Ishikawa (cell line): ENCODE measurements at regions not wholly inside any gene's neighbourhood (a gene's known extent, or its start where the extent isn't known, plus 50 kb on each side); places are given as distances from the start of the nearest gene placed in this dataset.

Experiments used
- CEBPB ChIP-seq: IDR thresholded peaks from 2 replicates; pipeline ENCODE4 v1.6.1; 2012
- CREB1 ChIP-seq: IDR thresholded peaks from 2 replicates; pipeline ENCODE4 v1.6.1; 2012; ENCODE audit warnings: low read depth
- EGR1 ChIP-seq: IDR thresholded peaks from 2 replicates; pipeline ENCODE4 v1.6.1; 2012
- EP300 ChIP-seq: IDR thresholded peaks from 2 replicates; pipeline ENCODE4 v1.6.1; 2012; ENCODE audit warnings: borderline replicate concordance
- FOXM1 ChIP-seq: IDR thresholded peaks from 2 replicates; pipeline ENCODE4 v1.6.1; 2012; ENCODE audit warnings: low read depth, borderline replicate concordance
- NFIC ChIP-seq: IDR thresholded peaks from 2 replicates; pipeline ENCODE4 v1.6.1; 2012
- RAD21 ChIP-seq: IDR thresholded peaks from 2 replicates; pipeline ENCODE4 v1.6.1; 2012; ENCODE audit warnings: low read depth
- TAF1 ChIP-seq: IDR thresholded peaks from 2 replicates; pipeline ENCODE4 v1.6.1; 2012; ENCODE audit warnings: low read depth, mild to moderate bottlenecking
- TCF12 ChIP-seq: IDR thresholded peaks from 2 replicates; pipeline ENCODE4 v1.6.1; 2012; ENCODE audit warnings: low read depth
- TEAD4 ChIP-seq: IDR thresholded peaks from 2 replicates; pipeline ENCODE4 v1.6.1; 2012
- YY1 ChIP-seq: IDR thresholded peaks from 2 replicates; pipeline ENCODE4 v1.6.1; 2012; ENCODE audit warnings: low read depth
- ZBTB7A ChIP-seq: IDR thresholded peaks from 2 replicates; pipeline ENCODE4 v1.6.1; 2012; ENCODE audit warnings: low read depth
- TF ChIP-seq, protein P1 (sequence below): IDR thresholded peaks from 2 replicates; pipeline ENCODE4 v1.6.1; 2012; ENCODE audit warnings: low read depth, mild to moderate bottlenecking
- TF ChIP-seq, protein P2 (sequence below): IDR thresholded peaks from 2 replicates; pipeline ENCODE4 v1.6.1; 2012
- TF ChIP-seq, protein P3 (sequence below): IDR thresholded peaks from 2 replicates; pipeline ENCODE4 v1.6.1; 2012

DNA sequence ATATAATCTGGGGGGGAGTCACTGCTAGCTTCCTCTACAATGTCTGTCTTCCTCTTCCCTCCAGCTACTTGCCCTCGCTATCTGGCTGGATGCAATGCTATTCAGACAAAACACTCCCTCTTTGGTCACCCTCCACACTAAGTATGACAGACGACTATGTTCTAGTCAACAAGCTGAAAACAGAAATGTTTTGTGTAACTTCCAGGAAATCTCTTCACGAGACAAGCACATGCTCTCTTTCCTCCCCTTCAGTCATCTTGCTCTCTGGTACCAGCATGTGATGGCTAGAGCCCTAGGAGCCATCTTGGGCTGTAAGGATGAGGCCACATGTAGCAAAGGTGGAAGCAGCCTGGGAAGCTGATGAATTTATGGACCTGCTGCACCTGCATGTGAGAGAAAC lies 151.3 kb downstream of the ARRDC4 start:
- TF ChIP-seq FOXM1 (no peak), TCF12 (no peak), RAD21 (no peak), CEBPB (no peak), NFIC (no peak), YY1 (no peak), ZBTB7A (no peak)
- TF ChIP-seq, protein P1, sequence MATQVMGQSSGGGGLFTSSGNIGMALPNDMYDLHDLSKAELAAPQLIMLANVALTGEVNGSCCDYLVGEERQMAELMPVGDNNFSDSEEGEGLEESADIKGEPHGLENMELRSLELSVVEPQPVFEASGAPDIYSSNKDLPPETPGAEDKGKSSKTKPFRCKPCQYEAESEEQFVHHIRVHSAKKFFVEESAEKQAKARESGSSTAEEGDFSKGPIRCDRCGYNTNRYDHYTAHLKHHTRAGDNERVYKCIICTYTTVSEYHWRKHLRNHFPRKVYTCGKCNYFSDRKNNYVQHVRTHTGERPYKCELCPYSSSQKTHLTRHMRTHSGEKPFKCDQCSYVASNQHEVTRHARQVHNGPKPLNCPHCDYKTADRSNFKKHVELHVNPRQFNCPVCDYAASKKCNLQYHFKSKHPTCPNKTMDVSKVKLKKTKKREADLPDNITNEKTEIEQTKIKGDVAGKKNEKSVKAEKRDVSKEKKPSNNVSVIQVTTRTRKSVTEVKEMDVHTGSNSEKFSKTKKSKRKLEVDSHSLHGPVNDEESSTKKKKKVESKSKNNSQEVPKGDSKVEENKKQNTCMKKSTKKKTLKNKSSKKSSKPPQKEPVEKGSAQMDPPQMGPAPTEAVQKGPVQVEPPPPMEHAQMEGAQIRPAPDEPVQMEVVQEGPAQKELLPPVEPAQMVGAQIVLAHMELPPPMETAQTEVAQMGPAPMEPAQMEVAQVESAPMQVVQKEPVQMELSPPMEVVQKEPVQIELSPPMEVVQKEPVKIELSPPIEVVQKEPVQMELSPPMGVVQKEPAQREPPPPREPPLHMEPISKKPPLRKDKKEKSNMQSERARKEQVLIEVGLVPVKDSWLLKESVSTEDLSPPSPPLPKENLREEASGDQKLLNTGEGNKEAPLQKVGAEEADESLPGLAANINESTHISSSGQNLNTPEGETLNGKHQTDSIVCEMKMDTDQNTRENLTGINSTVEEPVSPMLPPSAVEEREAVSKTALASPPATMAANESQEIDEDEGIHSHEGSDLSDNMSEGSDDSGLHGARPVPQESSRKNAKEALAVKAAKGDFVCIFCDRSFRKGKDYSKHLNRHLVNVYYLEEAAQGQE: no peak

DNA sequence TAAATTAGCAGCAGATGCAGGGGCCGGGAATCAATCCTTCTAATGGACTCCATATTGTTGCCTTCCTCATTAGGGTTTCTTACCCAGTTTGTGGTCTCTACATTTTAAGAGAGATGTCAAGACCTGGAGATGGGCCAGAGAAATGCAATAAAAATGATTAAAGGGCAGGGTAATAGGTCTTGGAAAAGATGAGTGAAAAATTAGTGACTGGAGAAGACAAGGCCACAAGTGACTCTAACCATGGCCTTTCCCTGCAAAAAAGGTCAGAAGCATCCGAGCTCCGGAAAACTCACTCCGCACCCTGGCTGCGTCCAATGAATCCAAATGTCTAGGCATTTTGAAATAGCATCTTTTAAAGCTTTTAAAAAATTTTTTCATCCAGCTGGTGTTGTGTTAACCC lies 152.8 kb downstream of the ARRDC4 start:
- TF ChIP-seq FOXM1: no peak
- TF ChIP-seq CREB1: no peak
- TF ChIP-seq YY1: no peak
- no peak for TF ChIP-seq TAF1
- TF ChIP-seq EP300: no peak
- TF ChIP-seq, protein P2, sequence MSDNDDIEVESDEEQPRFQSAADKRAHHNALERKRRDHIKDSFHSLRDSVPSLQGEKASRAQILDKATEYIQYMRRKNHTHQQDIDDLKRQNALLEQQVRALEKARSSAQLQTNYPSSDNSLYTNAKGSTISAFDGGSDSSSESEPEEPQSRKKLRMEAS: no peak

DNA sequence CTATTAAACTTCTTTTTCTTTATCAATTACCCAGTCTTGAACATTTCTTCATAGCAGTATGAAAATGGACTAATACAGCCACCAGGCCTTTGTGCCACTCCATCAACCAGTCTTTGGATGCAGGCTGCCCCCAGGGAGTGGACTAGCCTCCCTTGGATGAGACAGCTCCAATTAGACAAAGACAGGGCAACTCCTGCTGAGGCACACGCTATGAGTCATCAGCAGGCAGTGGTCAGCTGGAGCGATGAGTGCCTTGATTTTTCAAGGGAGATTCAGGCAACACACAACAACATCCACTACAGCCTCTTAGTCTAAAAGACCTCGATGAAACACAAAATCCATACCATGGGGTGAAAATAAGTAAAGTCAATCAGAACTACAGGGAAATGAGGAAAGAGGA lies 160.1 kb downstream of the ARRDC4 start:
- TF ChIP-seq CEBPB: no peak
- no peak for TF ChIP-seq TCF12
- no peak for TF ChIP-seq RAD21
- TF ChIP-seq YY1: no peak
- TF ChIP-seq, protein P1: no peak
- no peak for TF ChIP-seq EP300
- TF ChIP-seq CREB1: no peak
- no peak for TF ChIP-seq TAF1
- TF ChIP-seq, protein P2: no peak
- no peak for TF ChIP-seq NFIC
- TF ChIP-seq, protein P3, sequence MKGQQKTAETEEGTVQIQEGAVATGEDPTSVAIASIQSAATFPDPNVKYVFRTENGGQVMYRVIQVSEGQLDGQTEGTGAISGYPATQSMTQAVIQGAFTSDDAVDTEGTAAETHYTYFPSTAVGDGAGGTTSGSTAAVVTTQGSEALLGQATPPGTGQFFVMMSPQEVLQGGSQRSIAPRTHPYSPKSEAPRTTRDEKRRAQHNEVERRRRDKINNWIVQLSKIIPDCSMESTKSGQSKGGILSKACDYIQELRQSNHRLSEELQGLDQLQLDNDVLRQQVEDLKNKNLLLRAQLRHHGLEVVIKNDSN: no peak

DNA sequence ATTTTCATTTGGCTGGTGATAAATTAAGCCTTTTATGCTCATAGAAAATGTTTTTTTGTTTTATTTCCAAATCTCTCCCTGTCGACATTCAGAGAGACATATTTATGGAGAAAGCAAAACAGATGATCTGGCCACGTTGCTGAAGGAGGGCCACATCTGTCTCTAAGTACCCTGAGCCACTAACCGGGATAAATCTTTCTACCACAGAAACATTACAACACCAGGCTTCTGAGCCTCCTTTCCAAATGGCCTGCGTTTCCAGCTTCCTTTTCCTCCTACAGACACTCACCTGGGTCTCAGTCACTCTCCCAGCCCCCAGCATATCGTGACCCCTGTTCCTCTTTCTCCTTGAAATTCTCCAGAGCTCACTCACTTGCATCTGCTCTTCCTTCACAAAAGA lies 161.0 kb downstream of the ARRDC4 start:
- no peak for TF ChIP-seq CREB1

DNA sequence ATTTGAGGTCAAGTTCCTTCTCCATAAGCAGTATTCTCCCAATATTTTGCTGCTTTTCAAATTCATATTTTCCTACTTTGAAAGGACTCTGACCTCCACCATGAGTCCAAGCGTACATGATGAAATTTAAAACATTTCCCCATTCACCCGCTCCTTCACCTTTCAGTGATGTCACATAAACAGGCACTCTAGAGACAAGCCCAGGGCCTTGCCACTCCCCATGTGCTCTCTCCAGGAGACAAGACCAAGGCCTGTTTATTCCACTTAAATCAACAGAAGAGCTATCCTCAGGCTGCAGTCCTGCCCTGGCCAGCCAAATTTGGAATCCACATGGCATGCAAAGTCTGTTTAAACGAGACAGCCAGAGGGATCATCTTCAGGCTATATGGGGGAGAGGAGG lies 161.5 kb downstream of the ARRDC4 start:
- TF ChIP-seq TAF1: no peak
- TF ChIP-seq NFIC: no peak
- TF ChIP-seq, protein P3: no peak
- no peak for TF ChIP-seq CREB1
- no peak for TF ChIP-seq YY1
- no peak for TF ChIP-seq TCF12
- no peak for TF ChIP-seq CEBPB
- TF ChIP-seq, protein P1: no peak
- no peak for TF ChIP-seq TEAD4
- TF ChIP-seq FOXM1: no peak

DNA sequence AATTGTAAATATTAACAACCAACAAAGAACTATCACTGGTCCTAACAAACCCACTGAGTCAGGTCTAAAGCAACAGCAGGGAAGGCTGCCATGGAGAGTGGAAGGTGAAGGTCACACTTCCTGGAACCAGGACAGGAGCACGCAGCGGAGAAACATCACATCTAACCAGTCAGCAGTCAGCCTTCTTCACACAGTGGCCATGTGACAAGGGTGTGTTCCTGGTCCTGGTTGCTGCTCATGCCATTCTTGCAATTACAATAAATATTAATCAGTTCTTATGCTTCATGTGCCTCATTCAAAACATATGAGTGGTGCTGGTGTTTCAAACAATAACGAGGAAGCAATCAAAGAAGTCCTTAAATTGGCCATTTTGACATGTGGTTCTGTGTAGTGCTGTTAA lies 162.8 kb downstream of the ARRDC4 start:
- TF ChIP-seq EP300 (no peak), TCF12 (no peak), NFIC (no peak), TEAD4 (no peak), RAD21 (no peak), EGR1 (no peak), FOXM1 (no peak)
- TF ChIP-seq, protein P3: no peak
- TF ChIP-seq, protein P2: no peak
